ENCODE measurements at regions not wholly inside any gene's neighbourhood (a gene's known extent, or its start where the extent isn't known, plus 50 kb on each side); places are given as distances from the start of the nearest gene placed in this dataset.

GRCh38 chrY:21075658-21076057, 319.8 kb downstream of the RPS4Y2 start:
- Histone ChIP-seq H3K27me3 (no peaks in the 10 kb centered on the region), H3K4me3 (no peak overlapping the region), H3K27ac (no peak overlapping the region), H3K9me3 (no peaks in the 10 kb centered on the region), H3K4me1 (no peaks in the 10 kb centered on the region), H3K36me3 (no peaks in the 10 kb centered on the region)
- TF ChIP-seq CTCF (IDR thresholded peaks at IDR 0.05) (no peak), POLR2A (IDR thresholded peaks at IDR 0.05) (no peak)
- DNase-seq, result no peak

GRCh38 chrY:21079670-21080069, 323.8 kb downstream of the RPS4Y2 start:
- no peaks in the 10 kb centered on the region for H3K9me3 ChIP-seq
- no peaks in the 10 kb centered on the region for H3K36me3 ChIP-seq
- TF ChIP-seq POLR2A (IDR thresholded peaks at IDR 0.05) (no peak), CTCF (IDR thresholded peaks at IDR 0.05) (no peak)
- H3K4me1 ChIP-seq, result no peaks in the 10 kb centered on the region
- H3K27ac ChIP-seq, result no peak overlapping the region
- H3K27me3 ChIP-seq, result no peaks in the 10 kb centered on the region
- H3K4me3 ChIP-seq, result no peak overlapping the region
- DNase-seq, result no peak

DNA sequence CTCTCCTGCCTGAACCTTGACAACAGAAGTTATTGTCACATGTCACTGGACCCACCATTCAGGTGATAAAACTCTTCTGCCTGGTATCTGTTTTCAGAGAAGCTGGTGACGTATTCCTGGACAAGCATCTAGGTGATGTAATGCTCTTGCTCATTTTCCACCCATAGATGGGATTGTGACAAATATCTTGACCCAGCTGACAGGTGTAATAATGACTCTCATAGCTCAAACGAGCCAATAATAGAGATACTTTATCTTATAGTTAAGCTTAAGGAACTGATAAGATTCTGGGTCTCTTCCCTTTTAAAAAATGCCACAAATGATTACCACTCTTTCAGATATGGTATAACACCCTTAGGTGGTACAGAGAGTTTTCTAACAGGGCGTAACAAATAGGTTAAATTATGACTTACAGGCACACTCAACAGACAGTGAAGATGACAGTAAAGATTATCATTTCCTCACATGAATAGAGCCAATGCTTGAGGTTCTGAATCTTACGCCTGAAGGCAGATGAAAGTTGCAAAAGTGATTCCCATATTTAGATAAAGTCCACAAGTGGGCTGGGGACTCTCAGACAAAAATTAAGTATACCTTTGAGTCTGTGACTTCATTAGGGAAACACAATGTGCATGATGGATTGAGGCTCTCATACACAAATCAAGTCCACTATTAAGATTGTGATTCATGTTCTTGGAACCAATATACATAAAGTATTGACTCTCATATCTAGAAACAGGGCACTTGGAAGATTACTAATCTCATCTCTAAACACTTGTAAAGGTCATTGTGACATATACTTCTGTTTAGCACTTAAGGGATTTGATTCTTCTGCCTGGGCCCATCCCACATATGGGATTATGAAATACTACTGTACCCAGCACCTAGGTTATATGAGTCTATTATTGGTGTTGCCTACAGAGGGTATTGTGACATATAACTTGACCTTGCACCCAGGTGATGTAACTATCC, 326.0 kb downstream of the RPS4Y2 start:
- Histone ChIP-seq H3K36me3 (no peaks in the 10 kb centered on the region), H3K4me3 (no peak overlapping the region), H3K4me1 (no peaks in the 10 kb centered on the region), H3K27me3 (no peaks in the 10 kb centered on the region), H3K9me3 (no peaks in the 10 kb centered on the region), H3K27ac (no peak overlapping the region)
- TF ChIP-seq CTCF (IDR thresholded peaks at IDR 0.05) (no peak), POLR2A (IDR thresholded peaks at IDR 0.05) (no peak)
- no peak for DNase-seq

GRCh38 chrY:21082639-21083038, 326.7 kb downstream of the RPS4Y2 start:
- Histone ChIP-seq H3K9me3 (no peaks in the 10 kb centered on the region), H3K27me3 (no peaks in the 10 kb centered on the region), H3K4me3 (no peak overlapping the region), H3K27ac (no peak overlapping the region), H3K4me1 (no peaks in the 10 kb centered on the region), H3K36me3 (no peaks in the 10 kb centered on the region)
- DNase-seq, result no peak
- TF ChIP-seq POLR2A (IDR thresholded peaks at IDR 0.05) (no peak), CTCF (IDR thresholded peaks at IDR 0.05) (no peak)

GRCh38 chrY:21091909-21092308, 336.0 kb downstream of the RPS4Y2 start:
- no peak for DNase-seq
- no peak overlapping the region for H3K27ac ChIP-seq
- no peak for TF ChIP-seq POLR2A (IDR thresholded peaks at IDR 0.05)
- TF ChIP-seq CTCF (IDR thresholded peaks at IDR 0.05), result no peak

More at GRCh38 chrY:21091909-21092308, 336.0 kb downstream of the RPS4Y2 start:
- H3K9me3 ChIP-seq, result no peaks in the 10 kb centered on the region
- H3K27me3 ChIP-seq, result no peaks in the 10 kb centered on the region
- no peaks in the 10 kb centered on the region for H3K36me3 ChIP-seq
- H3K4me1 ChIP-seq, result no peaks in the 10 kb centered on the region
- H3K4me3 ChIP-seq, result no peak overlapping the region

Measured in Peyer's patch (tissue), 4 donors.